ENCODE measurements at regions not wholly inside any gene's neighbourhood (a gene's known extent, or its start where the extent isn't known, plus 50 kb on each side); places are given as distances from the start of the nearest gene placed in this dataset.

DNA sequence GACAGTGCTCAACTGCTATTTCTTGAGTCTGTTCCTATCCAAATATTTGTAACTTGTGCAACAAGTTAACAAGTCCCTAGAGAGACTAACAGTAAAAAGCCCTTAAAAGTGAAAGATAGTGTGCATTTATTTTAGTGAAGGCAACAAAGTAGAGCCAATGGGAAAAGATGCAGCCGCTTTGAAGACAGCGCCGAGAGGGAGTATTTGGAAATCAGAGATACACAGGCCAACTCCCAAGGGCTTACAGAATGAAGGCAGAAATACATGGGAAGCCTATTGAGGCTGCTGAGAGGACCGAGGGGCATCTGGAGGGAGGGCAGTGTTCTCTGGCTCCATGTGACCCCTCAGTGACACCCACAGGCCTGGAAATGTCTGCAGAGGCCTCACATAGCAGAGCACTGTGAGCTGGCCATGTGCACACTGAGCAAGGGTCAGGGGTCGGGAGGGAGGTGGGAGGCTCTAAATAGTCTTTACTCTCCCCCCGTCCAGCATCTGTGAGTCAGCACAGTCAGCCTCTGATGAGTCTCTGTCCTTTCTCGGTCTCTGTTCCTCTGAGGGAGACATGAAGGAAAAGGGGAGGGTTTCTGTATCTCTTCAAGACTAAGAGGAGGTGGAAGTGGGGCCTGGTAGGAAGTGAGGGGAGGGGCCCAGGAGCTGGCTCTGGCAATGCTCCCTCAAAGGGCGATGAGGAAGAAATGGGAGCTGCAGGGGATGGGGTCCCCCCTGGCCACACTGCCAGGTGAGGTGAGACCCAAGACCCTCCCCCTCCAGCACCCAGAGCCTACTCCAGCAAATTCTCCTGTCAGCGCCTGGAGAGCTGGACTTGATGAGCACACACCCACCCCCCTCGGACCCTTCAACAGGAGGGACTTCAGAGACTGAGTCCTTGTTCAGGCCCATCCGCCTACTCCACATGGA is 133.6 kb downstream of the SP3 start:
- Histone ChIP-seq H3K79me2 (ENCODE audit: low read length) (no peaks in the 10 kb centered on the region), H3K27me3 (replicated peaks; ENCODE audit: insufficient read depth, low read length) (no peaks in the 10 kb centered on the region), H3K9ac (ENCODE audit: low read length) (no peak overlapping the region), H4K20me1 (ENCODE audit: insufficient read depth, low read length) (no peaks in the 10 kb centered on the region), H3K4me3 (ENCODE audit: low read length) (no peak overlapping the region), H3K4me1 (ENCODE audit: low read length) (no peaks in the 10 kb centered on the region), H3K9me3 (replicated peaks; ENCODE audit: insufficient read depth, low read length) (no peaks in the 10 kb centered on the region), H3K9me2 (replicated peaks; ENCODE audit: insufficient read depth, low read length) (no peaks in the 10 kb centered on the region), H3K27ac (ENCODE audit: low read length) (no peak overlapping the region), H3F3A (ENCODE audit: insufficient read depth, low read length) (no peaks in the 10 kb centered on the region), H3K4me2 (ENCODE audit: low read depth, low read length) (no peak overlapping the region), H2AFZ (ENCODE audit: low read length) (no peak overlapping the region), H3K36me3 (replicated peaks; ENCODE audit: insufficient read depth, low read length) (no peaks in the 10 kb centered on the region)
- TF ChIP-seq EZH2phosphoT487 (IDR thresholded peaks at IDR 0.05; ENCODE audit: low read length) = no peak
- no peak for TF ChIP-seq EZH2 (optimal IDR thresholded peaks at IDR 0.05; ENCODE audit: low read depth, low read length)
- TF ChIP-seq, protein P1, sequence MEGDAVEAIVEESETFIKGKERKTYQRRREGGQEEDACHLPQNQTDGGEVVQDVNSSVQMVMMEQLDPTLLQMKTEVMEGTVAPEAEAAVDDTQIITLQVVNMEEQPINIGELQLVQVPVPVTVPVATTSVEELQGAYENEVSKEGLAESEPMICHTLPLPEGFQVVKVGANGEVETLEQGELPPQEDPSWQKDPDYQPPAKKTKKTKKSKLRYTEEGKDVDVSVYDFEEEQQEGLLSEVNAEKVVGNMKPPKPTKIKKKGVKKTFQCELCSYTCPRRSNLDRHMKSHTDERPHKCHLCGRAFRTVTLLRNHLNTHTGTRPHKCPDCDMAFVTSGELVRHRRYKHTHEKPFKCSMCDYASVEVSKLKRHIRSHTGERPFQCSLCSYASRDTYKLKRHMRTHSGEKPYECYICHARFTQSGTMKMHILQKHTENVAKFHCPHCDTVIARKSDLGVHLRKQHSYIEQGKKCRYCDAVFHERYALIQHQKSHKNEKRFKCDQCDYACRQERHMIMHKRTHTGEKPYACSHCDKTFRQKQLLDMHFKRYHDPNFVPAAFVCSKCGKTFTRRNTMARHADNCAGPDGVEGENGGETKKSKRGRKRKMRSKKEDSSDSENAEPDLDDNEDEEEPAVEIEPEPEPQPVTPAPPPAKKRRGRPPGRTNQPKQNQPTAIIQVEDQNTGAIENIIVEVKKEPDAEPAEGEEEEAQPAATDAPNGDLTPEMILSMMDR (IDR thresholded peaks at IDR 0.05; ENCODE audit: low read length) = no peak
- DNase-seq = no peak

DNA sequence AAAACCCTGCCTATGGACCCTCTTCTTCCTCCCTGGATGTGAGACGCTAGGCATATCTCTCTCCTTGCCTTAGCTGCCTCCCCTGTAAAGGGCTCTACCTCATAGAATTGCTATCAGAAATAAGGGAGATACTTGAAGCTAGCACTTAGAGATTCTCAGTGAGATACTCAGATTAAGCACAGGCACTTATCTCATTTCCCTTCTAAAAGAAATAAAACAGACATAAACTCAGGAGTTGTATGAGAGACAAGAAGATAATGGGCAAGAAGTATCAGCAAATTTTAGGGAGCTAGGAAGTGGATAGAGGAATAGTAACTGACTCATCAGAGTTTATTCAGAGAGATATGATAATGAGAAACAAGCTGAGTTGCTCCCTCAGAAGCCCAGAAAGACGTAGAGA is 131.0 kb downstream of the SP3 start:
- Histone ChIP-seq H3K9me2 (replicated peaks; ENCODE audit: insufficient read depth, low read length) (no peaks in the 10 kb centered on the region), H2AFZ (ENCODE audit: low read length) (no peak overlapping the region), H4K20me1 (ENCODE audit: insufficient read depth, low read length) (no peaks in the 10 kb centered on the region), H3K27me3 (replicated peaks; ENCODE audit: insufficient read depth, low read length) (no peaks in the 10 kb centered on the region), H3K9ac (ENCODE audit: low read length) (no peak overlapping the region), H3K79me2 (ENCODE audit: low read length) (no peaks in the 10 kb centered on the region), H3K4me3 (ENCODE audit: low read length) (no peak overlapping the region), H3K36me3 (replicated peaks; ENCODE audit: insufficient read depth, low read length) (no peaks in the 10 kb centered on the region), H3K27ac (ENCODE audit: low read length) (no peak overlapping the region), H3K4me2 (ENCODE audit: low read depth, low read length) (no peak overlapping the region), H3K4me1 (ENCODE audit: low read length) (no peaks in the 10 kb centered on the region), H3F3A (ENCODE audit: insufficient read depth, low read length) (no peaks in the 10 kb centered on the region), H3K9me3 (replicated peaks; ENCODE audit: insufficient read depth, low read length) (no peaks in the 10 kb centered on the region)
- no peak for DNase-seq
- TF ChIP-seq EZH2phosphoT487 (IDR thresholded peaks at IDR 0.05; ENCODE audit: low read length) (no peak), EZH2 (optimal IDR thresholded peaks at IDR 0.05; ENCODE audit: low read depth, low read length) (no peak)
- TF ChIP-seq, protein P1 (IDR thresholded peaks at IDR 0.05; ENCODE audit: low read length) = no peak

DNA sequence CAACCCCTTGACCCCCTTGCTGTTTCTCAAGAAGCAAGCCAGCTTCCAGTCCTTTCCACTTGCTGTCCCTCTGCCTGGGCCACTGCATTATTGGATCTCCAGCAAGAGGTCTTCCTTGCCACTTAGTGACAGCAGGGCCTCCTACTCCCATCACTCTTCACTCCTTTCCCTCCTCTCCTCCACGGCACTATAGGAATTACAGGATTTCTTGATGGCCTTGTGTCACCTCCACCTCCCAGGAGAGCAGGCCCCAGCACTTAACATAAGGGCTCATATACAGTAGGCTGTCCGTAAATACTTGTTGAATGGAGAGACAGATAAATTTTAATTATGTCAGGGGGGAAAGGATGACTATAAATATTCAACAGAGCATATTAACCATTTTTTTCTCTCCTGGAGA is 129.4 kb downstream of the SP3 start:
- TF ChIP-seq, protein P1 (IDR thresholded peaks at IDR 0.05; ENCODE audit: low read length) = no peak
- no peak for TF ChIP-seq EZH2 (optimal IDR thresholded peaks at IDR 0.05; ENCODE audit: low read depth, low read length)
- TF ChIP-seq EZH2phosphoT487 (IDR thresholded peaks at IDR 0.05; ENCODE audit: low read length) = no peak

More for the DNA sequence above, 129.4 kb downstream of the SP3 start:
- Histone ChIP-seq H3K4me3 (ENCODE audit: low read length) (no peak overlapping the region), H4K20me1 (ENCODE audit: insufficient read depth, low read length) (no peaks in the 10 kb centered on the region), H3K36me3 (replicated peaks; ENCODE audit: insufficient read depth, low read length) (no peaks in the 10 kb centered on the region), H3K79me2 (ENCODE audit: low read length) (no peaks in the 10 kb centered on the region), H3K9me2 (replicated peaks; ENCODE audit: insufficient read depth, low read length) (no peaks in the 10 kb centered on the region), H2AFZ (ENCODE audit: low read length) (no peak overlapping the region), H3K4me2 (ENCODE audit: low read depth, low read length) (no peak overlapping the region), H3K9ac (ENCODE audit: low read length) (no peak overlapping the region), H3F3A (ENCODE audit: insufficient read depth, low read length) (no peaks in the 10 kb centered on the region), H3K27ac (ENCODE audit: low read length) (no peak overlapping the region), H3K9me3 (replicated peaks; ENCODE audit: insufficient read depth, low read length) (no peaks in the 10 kb centered on the region), H3K27me3 (replicated peaks; ENCODE audit: insufficient read depth, low read length) (no peaks in the 10 kb centered on the region), H3K4me1 (ENCODE audit: low read length) (no peaks in the 10 kb centered on the region)
- no peak for DNase-seq
